DOHH2 (cell line): ENCODE measurements at regions not wholly inside any gene's neighbourhood (a gene's known extent, or its start where the extent isn't known, plus 50 kb on each side); places are given as distances from the start of the nearest gene placed in this dataset.

ENCODE experiments used
- H3F3A ChIP-seq: fragments of 200-600 bp; sonication (generic), shearing (Covaris generic); 2 replicates; pipeline ENCODE4 v1.6.0; 2016; ENCODE audit warnings: antibody characterized with exemption, mild to moderate bottlenecking; ENCODE audit not compliant: control insufficient read depth, insufficient read depth
- H3K27ac ChIP-seq: fragments of 200-600 bp; sonication (generic); 2 replicates; pipeline ENCODE4 v1.5.1; 2014; ENCODE audit warnings: low read depth, mild to moderate bottlenecking, low read length, moderate library complexity
- H3K27me3 ChIP-seq: fragments of 200-600 bp; sonication (generic); 2 replicates; pipeline ENCODE4 v1.6.1; 2014; ENCODE audit warnings: mild to moderate bottlenecking, low read length, mixed read lengths; ENCODE audit not compliant: control insufficient read depth
- H3K36me3 ChIP-seq: fragments of 200-600 bp; sonication (generic); 2 replicates; pipeline ENCODE4 v1.6.1; 2014; ENCODE audit warnings: mild to moderate bottlenecking, low read length, moderate library complexity, mixed read lengths; ENCODE audit not compliant: control insufficient read depth
- H3K4me1 ChIP-seq: fragments of 200-600 bp; sonication (generic); 2 replicates; pipeline ENCODE4 v1.6.1; 2014; ENCODE audit warnings: mild to moderate bottlenecking, low read length, mixed read lengths; ENCODE audit not compliant: control insufficient read depth
- H3K4me2 ChIP-seq: fragments of 200-600 bp; sonication (generic); 2 replicates; pipeline ENCODE4 v1.6.0; 2014; ENCODE audit warnings: mild to moderate bottlenecking, low read length, moderate library complexity
- H3K4me3 ChIP-seq: fragments of 200-600 bp; sonication (generic); 2 replicates; pipeline ENCODE4 v1.5.1; 2014; ENCODE audit warnings: mild to moderate bottlenecking, low read length, mixed read lengths
- H3K79me2 ChIP-seq: fragments of 200-600 bp; sonication (generic); 2 replicates; pipeline ENCODE4 v1.6.1; 2014; ENCODE audit warnings: mild to moderate bottlenecking, low read length, mixed read lengths; ENCODE audit not compliant: control insufficient read depth
- H3K9me2 ChIP-seq: fragments of 200-600 bp; sonication (generic); replicated peaks from 2 replicates; pipeline ENCODE4 v1.6.1; 2014; ENCODE audit warnings: mild to moderate bottlenecking, low read length, mixed read lengths; ENCODE audit not compliant: control insufficient read depth
- H3K9me3 ChIP-seq: fragments of 200-600 bp; sonication (generic); 2 replicates; pipeline ENCODE4 v1.6.1; 2014; ENCODE audit warnings: antibody characterized with exemption, low read length, mixed read lengths; ENCODE audit not compliant: control insufficient read depth, insufficient read depth
- H4K20me1 ChIP-seq: fragments of 200-600 bp; sonication (generic); 2 replicates; pipeline ENCODE4 v1.6.0; 2014; ENCODE audit warnings: low read depth, mild to moderate bottlenecking, antibody characterized with exemption, low read length, moderate library complexity; ENCODE audit not compliant: control insufficient read depth, insufficient read depth
- EZH2phosphoT487 ChIP-seq: fragments of 200-600 bp; sonication (generic); IDR thresholded peaks from 2 replicates; pipeline ENCODE4 v1.6.1; 2017; ENCODE audit warnings: borderline replicate concordance, mild to moderate bottlenecking, antibody characterized with exemption, low read length, moderate library complexity, mixed read lengths
- TF ChIP-seq, protein P1 (sequence below): fragments of 200-600 bp; sonication (generic); IDR thresholded peaks from one replicate; pipeline ENCODE4 v1.5.1; 2014; ENCODE audit warnings: antibody characterized with exemption, mild to moderate bottlenecking, low read depth, low read length; ENCODE audit not compliant: poor library complexity, severe bottlenecking

DNA sequence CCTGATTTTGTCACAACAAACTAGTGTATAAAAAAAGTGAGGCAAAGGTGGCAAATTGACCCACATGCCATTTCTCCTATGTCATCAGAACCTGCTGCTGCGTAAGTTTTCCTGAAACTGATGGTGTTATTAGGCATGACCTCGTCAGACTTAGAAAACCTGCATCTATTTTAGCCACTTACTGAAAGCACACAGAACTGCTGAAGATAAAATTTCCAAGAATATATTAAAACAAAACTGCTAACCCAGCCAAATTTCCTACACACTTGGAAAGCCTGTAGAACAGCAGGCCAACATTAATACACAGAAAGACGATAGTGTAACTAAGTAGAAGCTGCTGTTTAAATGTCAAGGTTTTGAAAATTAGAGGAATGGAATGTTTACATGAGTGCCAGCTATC lies 674.5 kb upstream of the CXADR start:
- Histone ChIP-seq H3K4me2 (no peak overlapping the region), H3F3A (no peaks in the 10 kb centered on the region), H4K20me1 (no peaks in the 10 kb centered on the region), H3K27me3 (no peaks in the 10 kb centered on the region), H3K9me3 (no peaks in the 10 kb centered on the region), H3K4me1 (no peaks in the 10 kb centered on the region), H3K4me3 (no peak overlapping the region), H3K9me2 (no peaks in the 10 kb centered on the region), H3K36me3 (no peaks in the 10 kb centered on the region), H3K79me2 (no peaks in the 10 kb centered on the region), H3K27ac (no peak overlapping the region)
- no peak for TF ChIP-seq EZH2phosphoT487

DNA sequence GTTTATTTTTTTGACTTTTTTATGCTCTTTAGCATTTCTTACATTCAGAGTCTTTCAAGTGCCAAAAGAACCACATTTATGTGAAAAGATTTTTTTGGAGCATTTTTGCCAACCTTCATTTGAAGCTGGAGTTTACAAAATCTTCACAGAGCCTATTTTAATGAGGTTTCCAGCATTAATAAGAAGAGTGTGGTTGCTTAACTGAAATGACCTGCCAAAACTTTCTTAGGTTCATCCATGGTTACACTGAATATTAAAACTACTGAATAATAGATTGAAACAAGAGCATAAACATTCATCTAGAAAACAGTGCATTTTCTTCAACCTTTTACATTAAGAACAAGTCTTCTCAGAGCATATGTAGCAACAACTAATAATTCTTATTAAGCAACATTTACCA lies 672.3 kb upstream of the CXADR start:
- Histone ChIP-seq H4K20me1 (no peaks in the 10 kb centered on the region), H3F3A (no peaks in the 10 kb centered on the region), H3K79me2 (no peaks in the 10 kb centered on the region), H3K36me3 (no peaks in the 10 kb centered on the region), H3K27ac (no peak overlapping the region), H3K9me2 (no peaks in the 10 kb centered on the region), H3K4me2 (no peak overlapping the region), H3K4me3 (no peak overlapping the region), H3K4me1 (no peaks in the 10 kb centered on the region), H3K27me3 (no peaks in the 10 kb centered on the region), H3K9me3 (no peaks in the 10 kb centered on the region)
- no peak for TF ChIP-seq EZH2phosphoT487
- TF ChIP-seq, protein P1, sequence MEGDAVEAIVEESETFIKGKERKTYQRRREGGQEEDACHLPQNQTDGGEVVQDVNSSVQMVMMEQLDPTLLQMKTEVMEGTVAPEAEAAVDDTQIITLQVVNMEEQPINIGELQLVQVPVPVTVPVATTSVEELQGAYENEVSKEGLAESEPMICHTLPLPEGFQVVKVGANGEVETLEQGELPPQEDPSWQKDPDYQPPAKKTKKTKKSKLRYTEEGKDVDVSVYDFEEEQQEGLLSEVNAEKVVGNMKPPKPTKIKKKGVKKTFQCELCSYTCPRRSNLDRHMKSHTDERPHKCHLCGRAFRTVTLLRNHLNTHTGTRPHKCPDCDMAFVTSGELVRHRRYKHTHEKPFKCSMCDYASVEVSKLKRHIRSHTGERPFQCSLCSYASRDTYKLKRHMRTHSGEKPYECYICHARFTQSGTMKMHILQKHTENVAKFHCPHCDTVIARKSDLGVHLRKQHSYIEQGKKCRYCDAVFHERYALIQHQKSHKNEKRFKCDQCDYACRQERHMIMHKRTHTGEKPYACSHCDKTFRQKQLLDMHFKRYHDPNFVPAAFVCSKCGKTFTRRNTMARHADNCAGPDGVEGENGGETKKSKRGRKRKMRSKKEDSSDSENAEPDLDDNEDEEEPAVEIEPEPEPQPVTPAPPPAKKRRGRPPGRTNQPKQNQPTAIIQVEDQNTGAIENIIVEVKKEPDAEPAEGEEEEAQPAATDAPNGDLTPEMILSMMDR = no peak

DNA sequence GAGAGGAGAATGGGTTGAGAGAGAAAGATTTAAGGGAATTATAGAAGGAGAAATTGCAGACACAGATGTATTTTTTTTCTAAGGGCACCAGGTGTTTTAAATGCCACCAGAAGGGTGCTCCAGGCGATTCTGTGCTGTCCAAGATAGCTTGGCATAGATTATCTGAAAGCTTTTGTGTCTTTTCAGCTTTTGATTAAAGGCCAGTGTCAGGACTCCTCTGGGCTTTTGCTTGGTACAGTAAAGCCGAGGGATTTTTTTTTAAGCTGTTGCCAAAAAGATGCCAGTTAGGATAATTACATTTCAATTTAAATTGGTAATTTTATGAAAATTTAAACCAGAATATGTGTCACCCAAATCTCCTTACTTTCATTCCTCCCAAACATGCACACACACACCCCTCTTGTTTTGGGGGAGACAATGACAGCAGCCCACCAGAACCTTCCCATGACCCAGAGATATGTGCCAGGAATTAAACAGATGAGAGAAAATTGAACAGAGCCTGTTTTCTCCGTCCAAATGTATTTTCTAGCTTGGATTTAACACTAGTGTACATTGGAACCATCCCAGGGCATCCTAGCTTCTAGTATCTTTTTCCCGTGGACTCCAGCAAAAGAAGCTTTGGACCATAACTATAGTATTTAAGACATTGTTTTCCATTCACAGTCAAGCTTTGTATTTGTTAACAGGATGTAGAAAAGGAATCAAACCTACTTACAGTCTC lies 670.7 kb upstream of the CXADR start:
- no peaks in the 10 kb centered on the region for H4K20me1 ChIP-seq

DNA sequence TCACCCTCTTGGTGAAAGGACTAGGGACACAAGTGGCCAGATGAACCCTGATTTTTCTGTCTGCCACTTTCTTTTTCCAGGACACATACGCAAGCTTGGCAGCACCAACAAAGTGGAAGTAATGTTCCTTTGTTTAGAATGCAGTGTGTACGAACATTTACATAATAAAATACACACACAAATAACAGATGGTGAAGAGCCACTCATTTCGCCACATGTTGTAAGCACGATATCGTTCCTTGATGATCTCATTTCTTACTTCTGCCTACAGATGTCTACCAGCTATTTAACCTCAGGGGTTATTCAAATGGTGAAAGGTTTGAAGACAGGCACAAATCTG lies 670.2 kb upstream of the CXADR start:
- no peaks in the 10 kb centered on the region for H3K36me3 ChIP-seq
- no peak overlapping the region for H3K4me3 ChIP-seq
- H3K9me3 ChIP-seq = no peaks in the 10 kb centered on the region
- H4K20me1 ChIP-seq = no peaks in the 10 kb centered on the region
- H3K27ac ChIP-seq = no peak overlapping the region
- no peaks in the 10 kb centered on the region for H3K27me3 ChIP-seq
- no peaks in the 10 kb centered on the region for H3K79me2 ChIP-seq
- no peak for TF ChIP-seq EZH2phosphoT487
- TF ChIP-seq, protein P1 = no peak
- H3F3A ChIP-seq = no peaks in the 10 kb centered on the region
- H3K9me2 ChIP-seq = no peaks in the 10 kb centered on the region
- H3K4me2 ChIP-seq = no peak overlapping the region
- H3K4me1 ChIP-seq = no peaks in the 10 kb centered on the region

More for the DNA sequence above, 670.7 kb upstream of the CXADR start:
- H3F3A ChIP-seq = no peaks in the 10 kb centered on the region
- no peaks in the 10 kb centered on the region for H3K36me3 ChIP-seq
- H3K4me3 ChIP-seq = no peak overlapping the region
- no peaks in the 10 kb centered on the region for H3K79me2 ChIP-seq
- no peak overlapping the region for H3K4me2 ChIP-seq
- H3K27ac ChIP-seq = no peak overlapping the region
- no peaks in the 10 kb centered on the region for H3K4me1 ChIP-seq
- H3K9me3 ChIP-seq = no peaks in the 10 kb centered on the region
- TF ChIP-seq EZH2phosphoT487 = no peak
- TF ChIP-seq, protein P1 = no peak
- H3K27me3 ChIP-seq = no peaks in the 10 kb centered on the region
- H3K9me2 ChIP-seq = no peaks in the 10 kb centered on the region
